Kidney (tissue), 13 donors: ENCODE measurements at regions not wholly inside any gene's neighbourhood (a gene's known extent, or its start where the extent isn't known, plus 50 kb on each side); places are given as distances from the start of the nearest gene placed in this dataset.
A peak's percentile ranks its signal among the peaks of the same experiment; 100 is the strongest.

Experiments
- DNase-seq, 5 donors: peaks; one replicate each; pipeline ENCODE4 v3.0.0-alpha.2; 2013 to 2020
- FAIRE-seq: peaks from 2 replicates; lab custom pipeline; 2012; peaks lifted over from hg19 to GRCh38; lab: Jason Lieb, UNC
- H3K27ac ChIP-seq, 2 donors: one replicate each; pipeline ENCODE4 v1.7.0; 2013; ENCODE audit warnings: low read depth in 2 of 2, low read length in 2 of 2, inconsistent platforms in 1 of 2
- H3K27me3 ChIP-seq: one replicate; pipeline ENCODE4 v1.7.1; 2013; ENCODE audit warnings: low read length, inconsistent platforms; ENCODE audit not compliant: control insufficient read depth, insufficient read depth
- H3K36me3 ChIP-seq, 3 donors: one replicate each; pipeline versions ENCODE4 v1.7.0 to v1.7.1; 2013; ENCODE audit warnings: low read length in 3 of 3, control low read depth in 1 of 3, inconsistent platforms in 1 of 3; ENCODE audit not compliant: insufficient read depth in 3 of 3, control insufficient read depth in 2 of 3
- H3K4me1 ChIP-seq, 3 donors: one replicate each; pipeline versions ENCODE4 v1.7.0 to v1.7.1; 2013; ENCODE audit warnings: low read length in 3 of 3, inconsistent platforms in 1 of 3, low read depth in 1 of 3; ENCODE audit not compliant: control insufficient read depth in 2 of 3, insufficient read depth in 2 of 3
- H3K4me3 ChIP-seq, 3 donors: one replicate each; pipeline versions ENCODE4 v1.7.0 to v1.8.1; 2013; ENCODE audit warnings: low read length in 3 of 3, control low read depth in 1 of 3, inconsistent platforms in 1 of 3
- H3K9ac ChIP-seq, 3 donors: one replicate each; pipeline versions ENCODE4 v1.7.0 to v1.7.1; 2013; ENCODE audit warnings: low read length in 3 of 3, control low read depth in 1 of 3, inconsistent platforms in 1 of 3
- H3K9me3 ChIP-seq, 3 donors: one replicate each; pipeline versions ENCODE4 v1.7.0 to v1.7.1; 2013; ENCODE audit warnings: low read length in 3 of 3, control low read depth in 1 of 3, inconsistent platforms in 1 of 3; ENCODE audit not compliant: control insufficient read depth in 2 of 3, insufficient read depth in 1 of 3
- intact Hi-C: fragments of 100-400 bp; cut with DNase I; formaldehyde crosslinking; loops from one replicate; pipeline ENCODE4 v1.11.1; 2022
- TF ChIP-seq, protein P1 (sequence below): IDR thresholded peaks from 3 replicates; pipeline ENCODE4 v1.5.1; 2012; ENCODE audit warnings: mild to moderate bottlenecking, moderate library complexity, borderline replicate concordance; ENCODE audit not compliant: insufficient read depth; ENCODE audit errors: extremely low read depth
- donor health status: control.
- donor health status: control.
- donor health status: control.
- donor health status: control.
- donor health status: control.
- donor health status: DM: yes; HTN: yes; CAD: no.
- donor health status: Normal renal cell carcinoma (clear cell type).

DNA sequence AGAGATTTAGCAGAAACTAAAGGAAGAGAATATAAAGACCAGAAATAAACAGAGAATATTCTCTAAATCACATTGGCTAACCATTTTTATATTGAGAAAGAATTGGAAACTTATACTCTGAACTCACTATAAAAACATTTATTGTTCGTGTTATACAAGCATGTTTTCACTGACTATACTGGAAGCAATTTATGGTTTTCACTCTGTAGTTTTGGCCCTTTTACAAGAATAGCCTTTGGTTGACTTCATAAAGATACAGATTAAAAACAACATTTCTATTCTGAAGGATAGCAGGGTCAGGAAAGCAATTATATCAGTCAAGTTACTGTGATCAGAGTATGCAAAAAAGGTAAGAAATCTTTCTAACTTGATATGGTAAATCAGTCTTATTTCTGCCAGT is 965.7 kb upstream of the FAT3 start:
- no peak overlapping the region for H3K27ac ChIP-seq
- no peak for FAIRE-seq

DNA sequence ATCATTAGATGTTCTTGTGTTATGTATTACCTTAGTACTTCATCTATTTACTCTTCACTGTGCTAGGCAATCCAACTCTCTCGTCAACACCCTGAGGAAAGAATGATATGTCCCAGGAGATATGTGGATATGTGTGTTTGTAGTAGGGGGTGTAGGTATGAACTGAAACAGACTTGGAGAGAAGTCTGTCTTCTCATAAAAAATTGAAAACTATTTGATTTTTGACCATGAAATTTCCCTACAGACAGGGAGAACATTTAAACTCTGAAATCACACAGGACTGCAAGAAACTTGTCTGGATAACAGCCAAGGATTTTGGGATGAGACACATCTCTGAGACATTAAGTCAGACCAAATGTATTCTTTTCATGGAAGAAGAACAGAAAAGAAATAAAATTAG is 967.0 kb upstream of the FAT3 start:
- intact Hi-C loops, result no loop called here
- Histone ChIP-seq H3K27ac (no peak overlapping the region), H3K9me3 (no peaks in the 10 kb centered on the region), H3K4me1 (no peaks in the 10 kb centered on the region), H3K9ac (no peak overlapping the region), H3K27me3 (no peaks in the 10 kb centered on the region), H3K36me3 (no peaks in the 10 kb centered on the region), H3K4me3 (no peak overlapping the region)
- TF ChIP-seq, protein P1, sequence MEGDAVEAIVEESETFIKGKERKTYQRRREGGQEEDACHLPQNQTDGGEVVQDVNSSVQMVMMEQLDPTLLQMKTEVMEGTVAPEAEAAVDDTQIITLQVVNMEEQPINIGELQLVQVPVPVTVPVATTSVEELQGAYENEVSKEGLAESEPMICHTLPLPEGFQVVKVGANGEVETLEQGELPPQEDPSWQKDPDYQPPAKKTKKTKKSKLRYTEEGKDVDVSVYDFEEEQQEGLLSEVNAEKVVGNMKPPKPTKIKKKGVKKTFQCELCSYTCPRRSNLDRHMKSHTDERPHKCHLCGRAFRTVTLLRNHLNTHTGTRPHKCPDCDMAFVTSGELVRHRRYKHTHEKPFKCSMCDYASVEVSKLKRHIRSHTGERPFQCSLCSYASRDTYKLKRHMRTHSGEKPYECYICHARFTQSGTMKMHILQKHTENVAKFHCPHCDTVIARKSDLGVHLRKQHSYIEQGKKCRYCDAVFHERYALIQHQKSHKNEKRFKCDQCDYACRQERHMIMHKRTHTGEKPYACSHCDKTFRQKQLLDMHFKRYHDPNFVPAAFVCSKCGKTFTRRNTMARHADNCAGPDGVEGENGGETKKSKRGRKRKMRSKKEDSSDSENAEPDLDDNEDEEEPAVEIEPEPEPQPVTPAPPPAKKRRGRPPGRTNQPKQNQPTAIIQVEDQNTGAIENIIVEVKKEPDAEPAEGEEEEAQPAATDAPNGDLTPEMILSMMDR, result no peak
- FAIRE-seq (no peak), DNase-seq (peak in 1 of 5 donors; percentile 11)

More for the DNA sequence above, 965.7 kb upstream of the FAT3 start:
- Histone ChIP-seq H3K9me3 (no peaks in the 10 kb centered on the region), H3K9ac (no peak overlapping the region), H3K4me1 (no peaks in the 10 kb centered on the region), H3K4me3 (no peak overlapping the region), H3K36me3 (no peaks in the 10 kb centered on the region), H3K27me3 (no peaks in the 10 kb centered on the region)
- TF ChIP-seq, protein P1, result no peak
- intact Hi-C loops, result no loop called here
- no peak for DNase-seq

DNA sequence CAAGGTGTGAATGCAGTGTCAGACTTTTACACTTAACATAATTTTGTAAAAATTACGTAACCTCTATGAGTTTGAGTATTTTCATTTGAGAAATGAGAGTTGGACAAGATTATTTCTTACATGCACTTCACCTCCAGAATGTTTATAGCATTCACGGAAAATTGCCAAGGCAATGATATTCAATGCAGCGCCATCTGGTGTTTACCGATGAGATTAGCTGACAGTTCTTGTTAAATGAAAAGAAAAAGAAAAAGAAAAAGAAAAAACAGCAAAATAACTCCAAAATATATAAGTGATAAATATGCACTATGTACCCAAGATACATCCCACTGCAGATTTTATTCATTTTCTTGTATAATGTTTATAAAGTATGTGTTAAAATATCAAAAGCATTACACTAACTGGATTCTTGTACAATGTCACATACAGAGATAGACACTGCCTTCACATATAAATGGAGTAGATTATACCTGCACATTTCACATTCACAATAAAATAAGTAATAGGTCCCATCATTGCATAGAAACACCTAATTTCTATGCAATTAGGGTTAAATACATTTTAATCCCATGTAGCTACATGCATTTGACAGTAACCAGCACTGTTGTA is 976.3 kb upstream of the FAT3 start:
- DNase-seq (peak in 3 of 5 donors; percentile 17 to 65 (median 54)), FAIRE-seq (peak; percentile 52)
- Histone ChIP-seq H3K9ac (no peak overlapping the region), H3K27ac (no peak overlapping the region), H3K4me3 (no peak overlapping the region), H3K27me3 (no peaks in the 10 kb centered on the region), H3K9me3 (no peaks in the 10 kb centered on the region), H3K4me1 (no peaks in the 10 kb centered on the region), H3K36me3 (no peaks in the 10 kb centered on the region)
- intact Hi-C loops, result no loop called here
- TF ChIP-seq, protein P1, result peak; percentile 46
